CD14-positive monocyte (primary cell): ENCODE measurements at regions not wholly inside any gene's neighbourhood (a gene's known extent, or its start where the extent isn't known, plus 50 kb on each side); places are given as distances from the start of the nearest gene placed in this dataset.

ENCODE experiments used
- DNase-seq, 3 donors: peaks; one replicate each; pipeline ENCODE4 v3.0.0-alpha.2; 2011 to 2022
- H2AFZ ChIP-seq: 2 replicates; pipeline ENCODE4 v1.6.0; 2012; ENCODE audit warnings: mild to moderate bottlenecking, low read depth, low read length, inconsistent platforms; ENCODE audit not compliant: insufficient read depth, poor library complexity, severe bottlenecking
- H3K27ac ChIP-seq, 2 donors: 1 replicate in 1 of 2; 2 replicates in 1 of 2; pipeline ENCODE4 v1.5.1; 2012 to 2013; ENCODE audit warnings: low read length in 2 of 2, control low read depth in 1 of 2, inconsistent platforms in 1 of 2, low read depth in 1 of 2, mild to moderate bottlenecking in 1 of 2
- H3K27me3 ChIP-seq, 2 donors: one replicate each; pipeline versions ENCODE4 v1.6.0 to v1.6.1; 2011 to 2013; ENCODE audit warnings: low read length in 2 of 2; ENCODE audit not compliant: control insufficient read depth in 2 of 2, insufficient read depth in 2 of 2
- H3K36me3 ChIP-seq, 2 donors: replicated peaks in 1 of 2; 1 replicate in 1 of 2; 2 replicates in 1 of 2; pipeline versions ENCODE4 v1.5.1 to v1.6.1; 2012 to 2013; ENCODE audit warnings: low read length in 2 of 2, control low read depth in 1 of 2, inconsistent platforms in 1 of 2, mild to moderate bottlenecking in 1 of 2; ENCODE audit not compliant: insufficient read depth in 2 of 2, control insufficient read depth in 1 of 2
- H3K4me1 ChIP-seq, 2 donors: 1 replicate in 1 of 2; 2 replicates in 1 of 2; pipeline versions ENCODE4 v1.5.1 to v1.6.1; 2012 to 2013; ENCODE audit warnings: low read length in 2 of 2, control low read depth in 1 of 2, inconsistent platforms in 1 of 2, mild to moderate bottlenecking in 1 of 2, moderate library complexity in 1 of 2; ENCODE audit not compliant: insufficient read depth in 2 of 2, control insufficient read depth in 1 of 2
- H3K4me2 ChIP-seq: replicated peaks from 2 replicates; pipeline ENCODE3; 2012; ENCODE audit warnings: low read length, moderate library complexity, mild to moderate bottlenecking; ENCODE audit not compliant: poor library complexity, severe bottlenecking; ENCODE audit errors: extremely low read depth
- H3K4me3 ChIP-seq, 3 experiments: fragments of 200-600 bp in 1 of 3; sonication (generic) in 1 of 3; replicated peaks in 1 of 3; 1 replicate in 2 of 3; 2 replicates in 1 of 3; pipeline ENCODE4 v1.5.1; 2011 to 2013; ENCODE audit warnings: low read length in 3 of 3, mild to moderate bottlenecking in 3 of 3, control low read depth in 2 of 3, low read depth in 2 of 3, inconsistent platforms in 1 of 3, moderate library complexity in 1 of 3
- H3K79me2 ChIP-seq: 2 replicates; pipeline ENCODE4 v1.6.0; 2012; ENCODE audit warnings: mild to moderate bottlenecking, control low read depth, inconsistent platforms, low read length, moderate library complexity; ENCODE audit not compliant: insufficient read depth
- H3K9ac ChIP-seq: 2 replicates; pipeline ENCODE4 v1.6.0; 2017; ENCODE audit warnings: low read length, mild to moderate bottlenecking; ENCODE audit not compliant: insufficient read depth, poor library complexity, severe bottlenecking
- H3K9me3 ChIP-seq, 2 donors: replicated peaks in 1 of 2; 1 replicate in 1 of 2; 2 replicates in 1 of 2; pipeline versions ENCODE4 v1.5.1 to v1.6.1; 2012 to 2013; ENCODE audit warnings: low read length in 2 of 2, control low read depth in 1 of 2; ENCODE audit not compliant: control insufficient read depth in 1 of 2, insufficient read depth in 1 of 2
- H4K20me1 ChIP-seq: 2 replicates; pipeline ENCODE4 v1.6.0; 2012; ENCODE audit warnings: mild to moderate bottlenecking, low read length, control low read depth, moderate library complexity; ENCODE audit not compliant: insufficient read depth
- H3K27ac Mint-ChIP-seq, 7 donors: one replicate each; pipeline ENCODE4 v1.8.0; 2020; ENCODE audit warnings: mild to moderate bottlenecking in 7 of 7, mixed read lengths in 7 of 7, moderate library complexity in 6 of 7, inconsistent platforms in 2 of 7
- H3K27me3 Mint-ChIP-seq, 3 donors: one replicate each; pipeline ENCODE4 v1.8.0; 2021 to 2022; ENCODE audit warnings: low read depth in 3 of 3, mild to moderate bottlenecking in 3 of 3, mixed read lengths in 3 of 3, moderate library complexity in 3 of 3, inconsistent platforms in 1 of 3
- H3K36me3 Mint-ChIP-seq, 2 donors: one replicate each; pipeline ENCODE4 v1.8.0; 2020; ENCODE audit warnings: mixed read lengths in 2 of 2, inconsistent platforms in 1 of 2, mild to moderate bottlenecking in 1 of 2
- H3K4me1 Mint-ChIP-seq: one replicate; pipeline ENCODE4 v1.8.0; 2020; ENCODE audit warnings: mild to moderate bottlenecking, mixed read lengths
- H3K4me3 Mint-ChIP-seq, 2 donors: one replicate each; pipeline ENCODE4 v1.8.0; 2020; ENCODE audit warnings: mild to moderate bottlenecking in 2 of 2, mixed read lengths in 2 of 2, moderate library complexity in 1 of 2
- H3K9me3 Mint-ChIP-seq, 7 donors: one replicate each; pipeline ENCODE4 v1.8.0; 2020 to 2022; ENCODE audit warnings: mixed read lengths in 7 of 7, mild to moderate bottlenecking in 6 of 7, moderate library complexity in 6 of 7, inconsistent platforms in 2 of 7
- WGBS: methylation state at CpG from one replicate; pipeline ENCODE4 v1.1.5; 2013; ENCODE audit warnings: missing lambda C conversion rate; ENCODE audit not compliant: insufficient coverage; 5-methylcytosine and 5-hydroxymethylcytosine counted together
- intact Hi-C, 2 donors: fragments of 100-400 bp; cut with micrococcal nuclease; formaldehyde crosslinking; loops; one replicate each; pipeline versions ENCODE4 v1.15.0 to v1.15.1; 2023
- TF ChIP-seq, protein P1 (sequence below): fragments of 200-600 bp; IDR thresholded peaks from one replicate; pipeline ENCODE4 v1.8.0; 2022; ENCODE audit warnings: antibody characterized with exemption, mild to moderate bottlenecking

- Mint-ChIP-seq H3K4me3 (no peak overlapping the region), H3K36me3 (no peaks in the 10 kb centered on the region), H3K4me1 (no peaks in the 10 kb centered on the region), H3K27me3 (peaks cover 0 to 2% (median 2%) of the 10 kb centered on the region in 3 donors), H3K27ac (no peak overlapping the region), H3K9me3 (peaks cover 0 to 1% (median 0%) of the 10 kb centered on the region in 7 donors)
- H3K9ac ChIP-seq: no peak overlapping the region
- no peak overlapping the region for H3K4me2 ChIP-seq
- 100% methylated on average over 2 of the region's 6 CpGs for WGBS
- TF ChIP-seq, protein P1, sequence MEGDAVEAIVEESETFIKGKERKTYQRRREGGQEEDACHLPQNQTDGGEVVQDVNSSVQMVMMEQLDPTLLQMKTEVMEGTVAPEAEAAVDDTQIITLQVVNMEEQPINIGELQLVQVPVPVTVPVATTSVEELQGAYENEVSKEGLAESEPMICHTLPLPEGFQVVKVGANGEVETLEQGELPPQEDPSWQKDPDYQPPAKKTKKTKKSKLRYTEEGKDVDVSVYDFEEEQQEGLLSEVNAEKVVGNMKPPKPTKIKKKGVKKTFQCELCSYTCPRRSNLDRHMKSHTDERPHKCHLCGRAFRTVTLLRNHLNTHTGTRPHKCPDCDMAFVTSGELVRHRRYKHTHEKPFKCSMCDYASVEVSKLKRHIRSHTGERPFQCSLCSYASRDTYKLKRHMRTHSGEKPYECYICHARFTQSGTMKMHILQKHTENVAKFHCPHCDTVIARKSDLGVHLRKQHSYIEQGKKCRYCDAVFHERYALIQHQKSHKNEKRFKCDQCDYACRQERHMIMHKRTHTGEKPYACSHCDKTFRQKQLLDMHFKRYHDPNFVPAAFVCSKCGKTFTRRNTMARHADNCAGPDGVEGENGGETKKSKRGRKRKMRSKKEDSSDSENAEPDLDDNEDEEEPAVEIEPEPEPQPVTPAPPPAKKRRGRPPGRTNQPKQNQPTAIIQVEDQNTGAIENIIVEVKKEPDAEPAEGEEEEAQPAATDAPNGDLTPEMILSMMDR: no peak
- H3K36me3 ChIP-seq: no peaks in the 10 kb centered on the region
- intact Hi-C loops: loop anchor here in 1 of 2 donors (10.0 kb wide), 1 partner anchor 439 kb away; the partner anchor contains the start of gene PERP
- H3K79me2 ChIP-seq: no peaks in the 10 kb centered on the region
- DNase-seq: no peak
- H2AFZ ChIP-seq: no peak overlapping the region
- H3K27ac ChIP-seq: no peak overlapping the region
- H3K4me1 ChIP-seq: no peaks in the 10 kb centered on the region
- H3K9me3 ChIP-seq: no peaks in the 10 kb centered on the region
- no peaks in the 10 kb centered on the region for H4K20me1 ChIP-seq
- H3K27me3 ChIP-seq: no peaks in the 10 kb centered on the region
- no peak overlapping the region for H3K4me3 ChIP-seq
Observed at GRCh38 chr6:137665342-137665934, 171.2 kb upstream of the OLIG3 start.

- Histone ChIP-seq H3K4me2 (no peak overlapping the region), H3K27ac (no peak overlapping the region), H3K9ac (no peak overlapping the region), H3K27me3 (no peaks in the 10 kb centered on the region), H4K20me1 (no peaks in the 10 kb centered on the region), H3K4me3 (no peak overlapping the region), H3K9me3 (no peaks in the 10 kb centered on the region), H3K79me2 (no peaks in the 10 kb centered on the region), H3K36me3 (no peaks in the 10 kb centered on the region), H2AFZ (no peak overlapping the region), H3K4me1 (no peaks in the 10 kb centered on the region)
- Mint-ChIP-seq H3K4me1 (no peaks in the 10 kb centered on the region), H3K36me3 (no peaks in the 10 kb centered on the region), H3K9me3 (peaks cover 0 to 3% (median 0%) of the 10 kb centered on the region in 7 donors), H3K27me3 (peaks cover 0 to 2% (median 2%) of the 10 kb centered on the region in 3 donors), H3K27ac (no peak overlapping the region), H3K4me3 (no peak overlapping the region)
- no peak for DNase-seq
- intact Hi-C loops: loop anchor here in 1 of 2 donors (10.0 kb wide), 1 partner anchor 439 kb away; the partner anchor contains the start of gene PERP
- TF ChIP-seq, protein P1: no peak
- WGBS: 90% methylated on average over 2 of the region's 4 CpGs
Observed at GRCh38 chr6:137666202-137666774, 172.1 kb upstream of the OLIG3 start.
